ENCODE measurements at regions not wholly inside any gene's neighbourhood (a gene's known extent, or its start where the extent isn't known, plus 50 kb on each side); places are given as distances from the start of the nearest gene placed in this dataset.

DNA sequence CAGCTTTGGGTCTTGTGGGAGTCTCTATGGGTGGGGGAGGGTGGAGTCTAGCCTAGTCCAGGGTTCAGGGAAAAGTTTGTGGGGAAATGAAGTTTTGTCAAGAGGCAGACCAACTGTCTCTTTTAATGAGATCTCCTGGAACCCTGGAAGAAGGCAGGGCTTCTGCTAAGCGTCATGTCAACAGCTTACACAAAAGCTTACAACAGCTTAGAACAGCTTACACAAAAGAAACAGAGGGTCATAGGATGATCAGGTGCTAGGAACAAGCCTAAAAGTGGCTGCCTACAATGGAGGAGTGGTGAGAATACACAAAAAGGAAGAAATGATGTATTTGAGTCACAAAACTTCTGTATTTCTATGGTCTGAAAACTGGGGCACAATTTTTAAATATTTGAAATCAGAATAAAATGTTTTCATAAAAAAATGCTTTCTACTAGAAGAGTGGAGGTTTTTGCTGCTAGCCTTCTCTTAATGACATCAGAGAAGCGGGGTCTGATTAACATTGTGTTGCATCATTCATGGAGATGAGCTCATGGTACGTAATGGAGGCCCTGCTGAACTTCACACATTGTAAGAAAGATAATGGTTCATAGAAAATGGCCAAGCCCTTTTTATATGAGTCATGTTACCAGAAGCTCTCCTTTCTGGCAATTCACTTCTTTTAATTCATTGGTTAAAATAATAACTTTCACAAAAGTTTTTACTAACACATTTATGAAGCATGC, 351.0 kb downstream of the PIK3C3 start:
- TF ChIP-seq, protein P1, sequence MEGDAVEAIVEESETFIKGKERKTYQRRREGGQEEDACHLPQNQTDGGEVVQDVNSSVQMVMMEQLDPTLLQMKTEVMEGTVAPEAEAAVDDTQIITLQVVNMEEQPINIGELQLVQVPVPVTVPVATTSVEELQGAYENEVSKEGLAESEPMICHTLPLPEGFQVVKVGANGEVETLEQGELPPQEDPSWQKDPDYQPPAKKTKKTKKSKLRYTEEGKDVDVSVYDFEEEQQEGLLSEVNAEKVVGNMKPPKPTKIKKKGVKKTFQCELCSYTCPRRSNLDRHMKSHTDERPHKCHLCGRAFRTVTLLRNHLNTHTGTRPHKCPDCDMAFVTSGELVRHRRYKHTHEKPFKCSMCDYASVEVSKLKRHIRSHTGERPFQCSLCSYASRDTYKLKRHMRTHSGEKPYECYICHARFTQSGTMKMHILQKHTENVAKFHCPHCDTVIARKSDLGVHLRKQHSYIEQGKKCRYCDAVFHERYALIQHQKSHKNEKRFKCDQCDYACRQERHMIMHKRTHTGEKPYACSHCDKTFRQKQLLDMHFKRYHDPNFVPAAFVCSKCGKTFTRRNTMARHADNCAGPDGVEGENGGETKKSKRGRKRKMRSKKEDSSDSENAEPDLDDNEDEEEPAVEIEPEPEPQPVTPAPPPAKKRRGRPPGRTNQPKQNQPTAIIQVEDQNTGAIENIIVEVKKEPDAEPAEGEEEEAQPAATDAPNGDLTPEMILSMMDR (conservative IDR thresholded peaks at IDR 0.05; ENCODE audit: low read length) = no peak
- TF ChIP-seq EZH2phosphoT487 (IDR thresholded peaks at IDR 0.05; ENCODE audit: borderline replicate concordance) = no peak
